ENCODE measurements at regions not wholly inside any gene's neighbourhood (a gene's known extent, or its start where the extent isn't known, plus 50 kb on each side); places are given as distances from the start of the nearest gene placed in this dataset.

DNA sequence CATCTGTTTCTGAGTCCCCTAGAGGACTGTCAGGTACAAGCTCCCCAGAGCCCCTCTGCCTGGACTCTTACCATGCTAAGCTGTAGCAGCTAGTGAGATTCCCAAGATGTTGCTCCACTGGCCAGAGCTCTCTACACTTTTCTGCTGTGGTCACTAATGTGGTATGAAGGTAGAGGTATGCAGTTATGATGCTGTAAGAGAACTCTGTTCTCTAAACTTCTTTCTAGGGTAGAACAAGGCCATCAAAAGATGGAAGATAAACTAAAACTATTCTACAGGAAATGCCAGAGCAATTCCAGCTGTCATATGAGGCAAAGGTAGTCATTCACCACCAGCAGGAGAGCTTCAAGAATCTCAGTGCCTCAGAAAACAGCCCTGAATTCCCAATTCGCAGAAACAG is 517.4 kb upstream of the ARRDC4 start:
- TF ChIP-seq SNAI2 (CRISPR knock-in tag; IDR thresholded peaks at IDR 0.05) (no peak), ZNF70 (CRISPR knock-in tag; IDR thresholded peaks at IDR 0.05) (no peak), CREB5 (CRISPR knock-in tag; IDR thresholded peaks at IDR 0.05; ENCODE audit: low read depth) (no peak), TCF4 (CRISPR knock-in tag; IDR thresholded peaks at IDR 0.05; ENCODE audit: borderline replicate concordance) (no peak)

Measured in SK-N-SH treated with all-trans-retinoic acid at 6 μM for 48 hours (cell line).